Caco-2 (cell line): ENCODE measurements at regions not wholly inside any gene's neighbourhood (a gene's known extent, or its start where the extent isn't known, plus 50 kb on each side); places are given as distances from the start of the nearest gene placed in this dataset.

ENCODE experiments used
- BruUV-seq: library from RNA; stranded (reverse); fragments of 400-500 nt; replicated peaks from 2 replicates; lab custom pipeline; 2021; lab: Mats Ljungman, UMichigan
- CTCF ChIA-PET: fragments of 300-600 bp; sonication (Branson Sonifier 250); formaldehyde crosslinking; loops from one replicate; lab custom pipeline; 2022; ENCODE audit warnings: antibody characterized with exemption; lab: Charles Lee
- POLR2A ChIA-PET: fragments of 300-600 bp; sonication (Branson Sonifier 250); formaldehyde crosslinking; loops from one replicate; lab custom pipeline; 2022; ENCODE audit warnings: antibody characterized with exemption; lab: Charles Lee
- DNase-seq, 2 experiments: peaks; one replicate each; pipeline versions ENCODE4 v3.0.0 to v3.0.0-alpha.2; 2020 to 2022
- H3K27me3 ChIP-seq: replicated peaks from 2 replicates; pipeline ENCODE4 v1.6.0; 2011; ENCODE audit warnings: low read length; ENCODE audit not compliant: control insufficient read depth, insufficient read depth
- H3K36me3 ChIP-seq: 2 replicates; pipeline ENCODE4 v1.5.1; 2011; ENCODE audit warnings: low read length; ENCODE audit not compliant: control insufficient read depth, insufficient read depth
- H3K4me1 ChIP-seq: fragments of 250-450 bp; sonication (Bioruptor Pico); 2 replicates; pipeline ENCODE4 v1.5.1; 2020; ENCODE audit warnings: mild to moderate bottlenecking
- H3K4me3 ChIP-seq: 2 replicates; pipeline ENCODE4 v1.5.1; 2011; ENCODE audit warnings: low read depth, mild to moderate bottlenecking, control low read depth, low read length
- H3K9me3 ChIP-seq: fragments of 250-450 bp; sonication (Bioruptor Pico); 2 replicates; pipeline ENCODE4 v1.5.1; 2020; ENCODE audit warnings: mild to moderate bottlenecking, moderate library complexity
- H3K27ac Mint-ChIP-seq: one replicate; pipeline ENCODE4 v1.8.0; 2022; ENCODE audit warnings: mixed read lengths; ENCODE audit not compliant: unreplicated experiment
- H3K27me3 Mint-ChIP-seq: one replicate; pipeline ENCODE4 v1.8.0; 2022; ENCODE audit warnings: mixed read lengths; ENCODE audit not compliant: insufficient read depth, unreplicated experiment
- H3K36me3 Mint-ChIP-seq: one replicate; pipeline ENCODE4 v1.8.0; 2022; ENCODE audit warnings: mild to moderate bottlenecking, mixed read lengths; ENCODE audit not compliant: insufficient read depth, unreplicated experiment
- H3K4me1 Mint-ChIP-seq: one replicate; pipeline ENCODE4 v1.8.0; 2022; ENCODE audit warnings: low read depth, mixed read lengths; ENCODE audit not compliant: unreplicated experiment
- H3K4me3 Mint-ChIP-seq: one replicate; pipeline ENCODE4 v1.8.0; 2022; ENCODE audit warnings: mild to moderate bottlenecking, moderate library complexity, mixed read lengths; ENCODE audit not compliant: unreplicated experiment
- H3K9me3 Mint-ChIP-seq: one replicate; pipeline ENCODE4 v1.8.0; 2022; ENCODE audit warnings: mixed read lengths; ENCODE audit not compliant: unreplicated experiment
- CTCF ChIP-seq, 2 experiments: fragments of 200-600 bp in 1 of 2; IDR thresholded peaks; 1 replicate in 1 of 2; 2 replicates in 1 of 2; pipeline versions ENCODE4 v1.5.1 to v1.8.0; 2011 to 2022; ENCODE audit warnings: antibody characterized with exemption in 1 of 2, control low read depth in 1 of 2, inconsistent platforms in 1 of 2, low read depth in 1 of 2, low read length in 1 of 2, mild to moderate bottlenecking in 1 of 2, moderate library complexity in 1 of 2; ENCODE audit not compliant: insufficient read depth in 1 of 2, severe bottlenecking in 1 of 2, unreplicated experiment in 1 of 2
- intact Hi-C: fragments of 100-400 bp; cut with micrococcal nuclease; formaldehyde crosslinking; loops from one replicate; pipeline ENCODE4 v1.10.0; 2022; ENCODE audit not compliant: unreplicated experiment

- no peak overlapping the region for H3K4me3 Mint-ChIP-seq
These were observed 401.3 kb upstream of the DAB2 start for GRCh38 chr5:39826051-39826450.

DNA sequence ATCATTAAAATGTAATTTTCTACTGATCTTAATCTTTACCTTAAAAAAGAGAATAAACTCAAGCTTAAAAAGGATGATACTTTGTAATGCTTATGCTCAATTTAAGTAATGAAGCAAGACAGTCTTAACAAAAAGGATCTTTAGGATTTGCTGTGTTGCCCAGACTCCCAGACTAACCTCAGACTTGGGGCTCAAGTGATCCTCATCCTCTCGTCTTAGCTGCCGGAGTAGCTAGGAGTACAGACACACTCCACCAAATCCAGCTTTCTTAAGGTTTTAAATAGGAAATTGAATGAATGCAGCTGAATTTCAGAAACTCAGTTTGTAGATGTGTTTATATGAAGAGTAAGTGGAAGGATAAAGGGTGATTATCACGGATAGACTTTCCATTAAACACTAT lies 400.5 kb upstream of the DAB2 start:
- intact Hi-C loops: no loop called here
- no TSS peak for BruUV-seq
- no peak overlapping the region for H3K27ac Mint-ChIP-seq

More at GRCh38 chr5:39826051-39826450, 401.3 kb upstream of the DAB2 start:
- H3K27me3 ChIP-seq: no peaks in the 10 kb centered on the region
- no peaks in the 10 kb centered on the region for H3K36me3 ChIP-seq
- Mint-ChIP-seq H3K4me1 (no peaks in the 10 kb centered on the region), H3K27me3 (no peaks in the 10 kb centered on the region), H3K36me3 (no peaks in the 10 kb centered on the region), H3K9me3 (no peaks in the 10 kb centered on the region), H3K27ac (no peak overlapping the region)
- ChIA-PET POLR2A (no interaction called here), CTCF (interaction anchor here (0.9 kb wide), 1 partner anchor 89 kb away, joined by 3 read pairs; no protein-coding TSS in a partner anchor)
- H3K9me3 ChIP-seq: no peaks in the 10 kb centered on the region; the same call in 1 of the 2 replicates
- TF ChIP-seq CTCF (IDR thresholded peaks at IDR 0.05; ENCODE audit: insufficient read depth in 1 of 2, low read depth in 1 of 2, low read length in 1 of 2, severe bottlenecking in 1 of 2, unreplicated experiment in 1 of 2): no peak
- no TSS peak for BruUV-seq
- no peak for DNase-seq
- intact Hi-C loops: no loop called here
- H3K4me3 ChIP-seq: no peak overlapping the region
- no peaks in the 10 kb centered on the region for H3K4me1 ChIP-seq

GRCh38 chr5:39822020-39822419 lies 397.2 kb upstream of the DAB2 start:
- no peak overlapping the region for H3K4me3 Mint-ChIP-seq
- no TSS peak for BruUV-seq
- intact Hi-C loops: no loop called here

More for the DNA sequence above, 400.5 kb upstream of the DAB2 start:
- Histone ChIP-seq H3K4me3 (no peak overlapping the region), H3K36me3 (no peaks in the 10 kb centered on the region), H3K9me3 (no peaks in the 10 kb centered on the region; the same call in 1 of the 2 replicates), H3K4me1 (no peaks in the 10 kb centered on the region), H3K27me3 (no peaks in the 10 kb centered on the region)
- H3K4me1 Mint-ChIP-seq: no peaks in the 10 kb centered on the region
- H3K9me3 Mint-ChIP-seq: no peaks in the 10 kb centered on the region
- H3K36me3 Mint-ChIP-seq: no peaks in the 10 kb centered on the region
- POLR2A ChIA-PET: no interaction called here
- H3K27me3 Mint-ChIP-seq: no peaks in the 10 kb centered on the region
- DNase-seq: no peak
- CTCF ChIA-PET: no interaction called here
- H3K4me3 Mint-ChIP-seq: no peak overlapping the region
- TF ChIP-seq CTCF (IDR thresholded peaks at IDR 0.05; ENCODE audit: insufficient read depth in 1 of 2, low read depth in 1 of 2, low read length in 1 of 2, severe bottlenecking in 1 of 2, unreplicated experiment in 1 of 2): no peak

More at GRCh38 chr5:39822020-39822419, 397.2 kb upstream of the DAB2 start:
- TF ChIP-seq CTCF (IDR thresholded peaks at IDR 0.05; ENCODE audit: insufficient read depth in 1 of 2, low read depth in 1 of 2, low read length in 1 of 2, severe bottlenecking in 1 of 2, unreplicated experiment in 1 of 2): no peak
- Mint-ChIP-seq H3K4me1 (no peaks in the 10 kb centered on the region), H3K36me3 (no peaks in the 10 kb centered on the region), H3K27ac (no peak overlapping the region), H3K9me3 (no peaks in the 10 kb centered on the region), H3K27me3 (no peaks in the 10 kb centered on the region)
- no peaks in the 10 kb centered on the region for H3K36me3 ChIP-seq
- no peak for DNase-seq
- no peaks in the 10 kb centered on the region for H3K27me3 ChIP-seq
- ChIA-PET CTCF (no interaction called here), POLR2A (no interaction called here)
- H3K4me3 ChIP-seq: no peak overlapping the region
- no peaks in the 10 kb centered on the region for H3K9me3 ChIP-seq
- H3K4me1 ChIP-seq: no peaks in the 10 kb centered on the region
